K562 (cell line): ENCODE measurements at regions not wholly inside any gene's neighbourhood (a gene's known extent, or its start where the extent isn't known, plus 50 kb on each side); places are given as distances from the start of the nearest gene placed in this dataset.

Experiments
- ATAC-seq: fragments of 200-7000 bp; cut with Tn5 transposase; 3 replicates; pipeline ENCODE4 v1.9.1; 2020; ENCODE audit warnings: moderate library complexity
- BruUV-seq: library from RNA; stranded (reverse); fragments of 400-500 nt; replicated peaks from 2 replicates; lab custom pipeline; 2021; lab: Mats Ljungman, UMichigan
- CTCF ChIA-PET: fragments of 300-600 bp; formaldehyde crosslinking; extraction: SDS; loops from one replicate; lab custom pipeline; 2021; ENCODE audit warnings: low intra/inter-chr PET ratio; lab: Yijun Ruan, JAX
- POLR2A ChIA-PET: fragments of 300-600, 350-650 bp; sonication (Branson Sonifier 250); formaldehyde crosslinking; extraction: SDS; loops from one replicate; lab custom pipeline; 2021; ENCODE audit warnings: antibody characterized with exemption, inconsistent platforms; lab: Yijun Ruan, JAX
- DNase-seq, 4 experiments: peaks; one replicate each; pipeline versions ENCODE4 v3.0.0 to v3.0.0-alpha.2; 2011 to 2018; ENCODE audit warnings: low spot score in 3 of 4, mixed read lengths in 3 of 4; ENCODE audit errors: extremely low read depth in 1 of 4
- FAIRE-seq: peaks from 2 replicates; lab custom pipeline; 2011; peaks lifted over from hg19 to GRCh38; lab: Jason Lieb, UNC
- H2AFZ ChIP-seq: 2 replicates; pipeline ENCODE4 v1.6.0; 2011; ENCODE audit warnings: low read depth, low read length, control low read depth, inconsistent platforms
- H3K27ac ChIP-seq: fragments of 200-600 bp; 3 replicates; pipeline ENCODE4 v1.8.0; 2011; ENCODE audit warnings: low read depth, mild to moderate bottlenecking, control low read depth, inconsistent platforms, low read length, moderate library complexity, mixed read lengths; ENCODE audit errors: extremely low read depth
- H3K27me3 ChIP-seq, 2 experiments: fragments of 300-600 bp in 1 of 2; 2 replicates in 1 of 2; 3 replicates in 1 of 2; pipeline versions ENCODE4 v1.6.0 to v1.8.0; 2011; ENCODE audit warnings: inconsistent platforms in 2 of 2, low read length in 2 of 2, mild to moderate bottlenecking in 1 of 2, mixed read lengths in 1 of 2, moderate library complexity in 1 of 2; ENCODE audit not compliant: control insufficient read depth in 2 of 2, insufficient read depth in 2 of 2
- H3K36me3 ChIP-seq: fragments of 300-600 bp; 3 replicates; pipeline ENCODE4 v1.8.0; 2011; ENCODE audit warnings: mild to moderate bottlenecking, low read length, inconsistent platforms; ENCODE audit not compliant: control insufficient read depth, insufficient read depth
- H3K4me1 ChIP-seq, 2 experiments: fragments of 200-600 bp in 1 of 2; replicated peaks in 1 of 2; 2 replicates in 1 of 2; 3 replicates in 1 of 2; pipeline versions ENCODE4 v1.5.1 to v1.8.0; 2011; ENCODE audit warnings: inconsistent platforms in 2 of 2, low read length in 2 of 2, mild to moderate bottlenecking in 1 of 2, mixed read lengths in 1 of 2, moderate library complexity in 1 of 2; ENCODE audit not compliant: control insufficient read depth in 2 of 2, insufficient read depth in 2 of 2
- H3K4me2 ChIP-seq: 2 replicates; pipeline ENCODE4 v1.6.1; 2011; ENCODE audit warnings: low read length, control low read depth, inconsistent platforms, mixed read lengths; ENCODE audit not compliant: insufficient read depth
- H3K4me3 ChIP-seq: fragments of 200-600 bp; sonication (generic), shearing (Covaris generic); 2 replicates; pipeline ENCODE4 v1.5.1; 2016; ENCODE audit warnings: control low read depth, inconsistent platforms
- H3K79me2 ChIP-seq: fragments of 200-600 bp; 3 replicates; pipeline ENCODE4 v1.8.0; 2011; ENCODE audit warnings: low read length, inconsistent platforms; ENCODE audit not compliant: control insufficient read depth, insufficient read depth
- H3K9ac ChIP-seq, 2 experiments: 2 replicates each; pipeline versions ENCODE4 v1.6.0 to v1.6.1; 2011; ENCODE audit warnings: low read depth in 2 of 2, low read length in 2 of 2, control low read depth in 1 of 2, inconsistent platforms in 1 of 2, mild to moderate bottlenecking in 1 of 2, mixed read lengths in 1 of 2; ENCODE audit not compliant: insufficient read depth in 1 of 2
- H3K9me1 ChIP-seq: one replicate; pipeline ENCODE4 v1.6.0; 2011; ENCODE audit warnings: inconsistent platforms, mild to moderate bottlenecking, low read length, moderate library complexity; ENCODE audit not compliant: control insufficient read depth, insufficient read depth
- H3K9me3 ChIP-seq: replicated peaks from 2 replicates; pipeline ENCODE4 v1.5.1; 2011; ENCODE audit warnings: low read depth, low read length, inconsistent platforms; ENCODE audit not compliant: control insufficient read depth, insufficient read depth
- H4K20me1 ChIP-seq: replicated peaks from 2 replicates; pipeline ENCODE4 v1.6.1; 2011; ENCODE audit warnings: low read length, inconsistent platforms, mixed read lengths; ENCODE audit not compliant: control insufficient read depth, insufficient read depth
- C11orf30 ChIP-seq: fragments of 450-650 bp; IDR thresholded peaks from 2 replicates; pipeline ENCODE4 v1.6.1; 2016; ENCODE audit warnings: low read depth, mild to moderate bottlenecking
- DACH1 ChIP-seq: fragments of 450-650 bp; IDR thresholded peaks from 2 replicates; pipeline ENCODE4 v1.6.1; 2018; ENCODE audit not compliant: partially characterized antibody
- EZH2 ChIP-seq: IDR thresholded peaks from 2 replicates; pipeline ENCODE4 v1.6.1; 2012; ENCODE audit warnings: low read depth, mild to moderate bottlenecking, inconsistent platforms, low read length, borderline replicate concordance
- HMGN3 ChIP-seq: IDR thresholded peaks from 2 replicates; pipeline ENCODE4 v1.6.1; 2011; ENCODE audit warnings: borderline replicate concordance, low read depth, mild to moderate bottlenecking, mixed read lengths, low read length; ENCODE audit not compliant: insufficient read length; ENCODE audit errors: extremely low read depth
- MAFF ChIP-seq: IDR thresholded peaks from 2 replicates; pipeline ENCODE4 v1.6.1; 2012; ENCODE audit warnings: low read length, improper control_type of control experiment
- MED1 ChIP-seq: sonication (generic); formaldehyde crosslinking; IDR thresholded peaks from 2 replicates; pipeline ENCODE4 v1.8.1; 2023; ENCODE audit warnings: missing genetic modification reagents, borderline replicate concordance
- NR2F6 ChIP-seq: fragments of 450-650 bp; formaldehyde crosslinking; IDR thresholded peaks from 2 replicates; pipeline ENCODE4 v1.4.0; 2020; ENCODE audit warnings: mild to moderate bottlenecking
- SAFB ChIP-seq: fragments of 200-400 bp; formaldehyde crosslinking; IDR thresholded peaks from 2 replicates; pipeline ENCODE4 v1.6.1; 2017; ENCODE audit warnings: low read depth, low read length, borderline replicate concordance
- SRSF7 ChIP-seq: fragments of 200-400 bp; formaldehyde crosslinking; optimal IDR thresholded peaks from 2 replicates; pipeline ENCODE3; 2017; ENCODE audit warnings: mild to moderate bottlenecking, low read depth, low read length
- TEAD2 ChIP-seq: fragments of 450-650 bp; IDR thresholded peaks from 2 replicates; pipeline ENCODE4 v1.6.1; 2016; ENCODE audit warnings: missing genetic modification characterization, control low read depth, missing compliant biosample characterization
- ZBTB1 ChIP-seq: sonication (generic); formaldehyde crosslinking; IDR thresholded peaks from 2 replicates; pipeline ENCODE4 v1.8.1; 2023; ENCODE audit warnings: missing genetic modification reagents, low read depth, mild to moderate bottlenecking, borderline replicate concordance
- WGBS: fragments of 100-300 bp; shearing (Covaris generic); methylation state at CpG from one replicate; pipeline ENCODE4 v1.1.6; 2016; ENCODE audit warnings: low coverage, mixed read lengths; ENCODE audit not compliant: insufficient coverage; ENCODE audit errors: missing lambda C conversion rate; 5-methylcytosine and 5-hydroxymethylcytosine counted together
- in situ Hi-C: fragments of 300-500 bp; cut with MboI; formaldehyde crosslinking; loops from 4 replicates; pipeline ENCODE4 v1.15.0; 2018; ENCODE audit warnings: inconsistent platforms, mixed read lengths
- intact Hi-C: fragments of 100-400 bp; cut with micrococcal nuclease; formaldehyde crosslinking; loops from 2 replicates; pipeline ENCODE4 v1.14.2; 2022
- TF ChIP-seq, protein P1 (sequence below): sonication (generic); formaldehyde crosslinking; IDR thresholded peaks from 2 replicates; pipeline ENCODE4 v1.9.0; 2022; ENCODE audit warnings: mild to moderate bottlenecking, missing genetic modification reagents
- TF ChIP-seq, protein P2 (sequence below): sonication (generic); formaldehyde crosslinking; IDR thresholded peaks from 2 replicates; pipeline ENCODE4 v1.8.0; 2022; ENCODE audit warnings: mild to moderate bottlenecking, missing genetic modification reagents
- TF ChIP-seq, protein P3 (sequence below): fragments of 450-650 bp; IDR thresholded peaks from 2 replicates; pipeline ENCODE4 v1.6.1; 2014; ENCODE audit warnings: low read depth, mild to moderate bottlenecking, moderate library complexity, borderline replicate concordance

DNA sequence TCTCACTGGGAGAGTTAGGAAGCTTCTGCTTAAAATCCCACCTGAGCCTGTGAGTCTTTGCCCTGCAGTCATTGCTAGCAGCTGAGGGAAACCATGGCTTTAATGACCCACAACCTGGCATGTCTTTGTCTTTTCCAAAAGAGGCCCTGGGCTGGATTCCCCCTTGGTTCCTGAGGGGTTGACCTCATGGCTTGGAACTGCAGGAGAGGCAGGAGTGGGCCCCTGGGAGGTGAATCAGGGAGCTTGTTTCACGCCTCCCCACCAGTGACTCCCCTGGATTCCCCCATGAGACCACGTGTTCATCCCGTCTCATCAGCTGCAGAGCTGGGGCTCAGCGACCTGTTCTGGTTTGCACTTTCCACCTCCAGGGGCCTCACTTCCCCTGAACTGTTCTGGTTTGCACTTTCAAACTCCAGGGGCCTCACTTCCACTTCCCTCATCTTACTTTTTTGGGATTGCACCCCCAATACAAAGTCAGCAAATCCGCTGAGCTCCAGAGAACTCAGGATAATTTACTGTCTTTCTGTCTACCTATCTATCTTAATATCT, 58.5 kb upstream of the TMEM18 start:
- H3K9ac ChIP-seq = no peak overlapping the region
- no peaks in the 10 kb centered on the region for H3K36me3 ChIP-seq
- no peak overlapping the region for H3K27ac ChIP-seq
- in situ Hi-C loops (no loop called here), intact Hi-C loops (no loop called here)
- no peak overlapping the region for H3K4me3 ChIP-seq
- H2AFZ ChIP-seq = no peak overlapping the region
- H4K20me1 ChIP-seq = 0 out of 2 replicates have a peak, but pooled peaks cover 3% of the 10 kb centered on the region
- POLR2A ChIA-PET = interaction anchor here (0.8 kb wide), 1 partner anchor 59 kb away, joined by 3 read pairs; the partner anchor contains the start of gene TMEM18
- no peaks in the 10 kb centered on the region for H3K79me2 ChIP-seq
- TF ChIP-seq EZH2 (no peak), ZBTB1 (no peak), TEAD2 (no peak), MED1 (CRISPR knock-in tag) (no peak), SRSF7 (no peak), HMGN3 (no peak), C11orf30 (no peak), MAFF (no peak), DACH1 (no peak), SAFB (no peak), NR2F6 (CRISPR knock-in tag) (no peak)
- TF ChIP-seq, protein P1, sequence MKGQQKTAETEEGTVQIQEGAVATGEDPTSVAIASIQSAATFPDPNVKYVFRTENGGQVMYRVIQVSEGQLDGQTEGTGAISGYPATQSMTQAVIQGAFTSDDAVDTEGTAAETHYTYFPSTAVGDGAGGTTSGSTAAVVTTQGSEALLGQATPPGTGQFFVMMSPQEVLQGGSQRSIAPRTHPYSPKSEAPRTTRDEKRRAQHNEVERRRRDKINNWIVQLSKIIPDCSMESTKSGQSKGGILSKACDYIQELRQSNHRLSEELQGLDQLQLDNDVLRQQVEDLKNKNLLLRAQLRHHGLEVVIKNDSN (CRISPR knock-in tag) = no peak
- TF ChIP-seq, protein P2, sequence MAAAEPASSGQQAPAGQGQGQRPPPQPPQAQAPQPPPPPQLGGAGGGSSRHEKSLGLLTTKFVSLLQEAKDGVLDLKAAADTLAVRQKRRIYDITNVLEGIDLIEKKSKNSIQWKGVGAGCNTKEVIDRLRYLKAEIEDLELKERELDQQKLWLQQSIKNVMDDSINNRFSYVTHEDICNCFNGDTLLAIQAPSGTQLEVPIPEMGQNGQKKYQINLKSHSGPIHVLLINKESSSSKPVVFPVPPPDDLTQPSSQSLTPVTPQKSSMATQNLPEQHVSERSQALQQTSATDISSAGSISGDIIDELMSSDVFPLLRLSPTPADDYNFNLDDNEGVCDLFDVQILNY (CRISPR knock-in tag) = no peak
- TF ChIP-seq, protein P3, sequence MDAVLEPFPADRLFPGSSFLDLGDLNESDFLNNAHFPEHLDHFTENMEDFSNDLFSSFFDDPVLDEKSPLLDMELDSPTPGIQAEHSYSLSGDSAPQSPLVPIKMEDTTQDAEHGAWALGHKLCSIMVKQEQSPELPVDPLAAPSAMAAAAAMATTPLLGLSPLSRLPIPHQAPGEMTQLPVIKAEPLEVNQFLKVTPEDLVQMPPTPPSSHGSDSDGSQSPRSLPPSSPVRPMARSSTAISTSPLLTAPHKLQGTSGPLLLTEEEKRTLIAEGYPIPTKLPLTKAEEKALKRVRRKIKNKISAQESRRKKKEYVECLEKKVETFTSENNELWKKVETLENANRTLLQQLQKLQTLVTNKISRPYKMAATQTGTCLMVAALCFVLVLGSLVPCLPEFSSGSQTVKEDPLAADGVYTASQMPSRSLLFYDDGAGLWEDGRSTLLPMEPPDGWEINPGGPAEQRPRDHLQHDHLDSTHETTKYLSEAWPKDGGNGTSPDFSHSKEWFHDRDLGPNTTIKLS = no peak
- no peak for FAIRE-seq
- H3K9me3 ChIP-seq = no peaks in the 10 kb centered on the region
- H3K27me3 ChIP-seq = peaks cover 0 to 23% of the 10 kb centered on the region in 2 experiments; a peak in 2 of 5 replicates
- CTCF ChIA-PET = no interaction called here
- DNase-seq = no peak
- no TSS peak for BruUV-seq
- WGBS = 0% methylated on average over 5 of the region's 5 CpGs
- H3K9me1 ChIP-seq = no peaks in the 10 kb centered on the region
- H3K4me2 ChIP-seq = no peak overlapping the region
- peaks cover 0 to 16% of the 10 kb centered on the region in 2 experiments; a peak in 2 of 5 replicates for H3K4me1 ChIP-seq
- ATAC-seq = no peak; the same call in 2 of the 3 replicates
